NCI-H774 (cell line): ENCODE measurements at regions not wholly inside any gene's neighbourhood (a gene's known extent, or its start where the extent isn't known, plus 50 kb on each side); places are given as distances from the start of the nearest gene placed in this dataset.
"Not testable (repeated sequence)": the region's sequence is repeated elsewhere in the genome, so short reads cannot be mapped to it uniquely, and the experiment has no call there.

ENCODE experiments used
- DNase-seq: peaks from one replicate; lab custom pipeline; 2025; lab: John Stamatoyannopoulos, UW

DNA sequence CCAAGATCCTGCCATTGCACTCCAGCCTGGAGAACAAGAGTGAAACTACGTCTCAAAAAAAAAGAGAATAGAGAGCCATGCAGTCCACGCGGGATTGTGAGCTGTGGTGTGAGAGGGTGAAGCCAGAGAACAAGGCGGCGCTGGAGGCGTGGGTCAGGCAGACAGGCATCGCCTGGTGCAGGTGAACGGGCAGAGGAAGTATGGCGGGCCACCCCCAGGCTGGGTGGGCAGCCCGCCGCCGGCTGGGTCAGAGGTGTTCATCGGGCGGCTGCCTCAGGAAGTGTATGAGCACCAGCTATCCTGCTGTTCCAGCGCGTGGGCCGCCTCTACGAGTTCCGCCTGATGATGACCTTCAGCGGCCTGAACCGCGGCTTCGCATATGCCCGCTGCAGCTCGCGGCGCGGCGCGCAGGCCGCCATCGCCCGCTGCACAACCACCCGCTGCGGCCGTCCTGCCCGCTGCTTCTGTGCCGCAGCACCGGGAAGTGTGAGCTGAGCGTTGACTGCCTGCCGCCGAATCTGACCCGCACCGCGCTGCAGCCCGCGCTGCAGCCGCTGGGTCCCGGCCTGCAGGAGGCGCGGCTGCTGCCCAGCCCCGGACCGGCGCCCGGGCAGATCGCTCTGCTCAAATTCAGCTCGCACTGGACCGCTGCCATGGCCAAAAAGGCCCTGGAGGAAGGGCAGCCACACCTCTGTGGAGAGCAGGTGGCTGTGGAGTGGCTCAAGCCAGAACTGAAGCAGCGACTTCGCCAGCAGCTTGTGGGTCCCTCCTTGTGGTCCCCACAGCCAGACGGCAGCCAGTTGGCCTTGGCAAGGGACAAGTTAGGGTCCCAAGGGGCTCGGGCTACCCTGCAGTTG, 95.5 kb upstream of the PLEKHM1 start:
- DNase-seq: not testable (repeated sequence)

GRCh38 chr17:45586651-45586934, 96.1 kb upstream of the PLEKHM1 start:
- not testable (repeated sequence) for DNase-seq

DNA sequence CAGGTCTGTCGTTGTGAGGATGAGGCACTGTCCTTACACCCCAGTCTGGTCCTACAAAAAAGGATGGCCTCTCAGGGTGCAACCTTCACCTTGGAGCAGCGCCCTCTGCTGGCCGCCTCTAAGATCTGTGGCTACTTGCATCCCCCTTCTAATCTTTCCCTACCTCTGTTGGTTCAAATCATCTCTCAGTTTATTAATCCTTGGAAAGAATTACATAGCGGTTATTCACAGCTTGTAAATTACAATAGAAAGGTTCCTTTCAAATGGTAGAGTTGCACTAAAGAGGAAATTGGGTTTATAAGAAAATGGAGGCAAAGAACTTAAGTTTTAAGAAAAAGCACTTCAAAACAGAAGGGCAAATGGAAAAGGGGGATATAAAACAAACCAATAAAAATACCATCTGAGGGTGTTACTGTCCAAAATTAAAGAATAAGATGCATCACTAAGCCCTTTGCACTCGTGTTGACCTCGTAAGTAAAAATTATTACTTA, 102.0 kb upstream of the PLEKHM1 start:
- not testable (repeated sequence) for DNase-seq

- not testable (repeated sequence) for DNase-seq
These were observed 105.8 kb upstream of the PLEKHM1 start for GRCh38 chr17:45596347-45596746.

- DNase-seq: not testable (repeated sequence)
These were observed 109.8 kb upstream of the PLEKHM1 start for GRCh38 chr17:45600052-45601012.

DNA sequence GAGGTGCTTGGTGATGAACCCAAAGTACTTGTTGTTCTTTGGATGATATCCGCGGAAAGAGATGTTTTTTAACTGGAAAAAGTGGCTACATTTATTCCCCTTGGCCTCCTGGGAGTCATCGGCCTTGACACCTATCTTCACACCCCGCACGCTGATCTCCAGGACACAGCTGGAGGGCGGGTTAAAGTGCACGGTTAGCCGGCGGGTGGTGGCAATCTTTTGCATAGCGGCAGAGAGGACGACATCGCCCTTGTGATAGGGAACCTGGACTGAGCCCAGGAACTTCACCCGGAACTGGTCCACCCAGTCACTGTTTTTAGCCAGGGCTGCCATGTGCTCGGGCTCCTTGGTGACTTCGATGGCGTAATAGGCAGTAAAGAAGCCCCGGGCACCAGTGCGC, 110.5 kb upstream of the PLEKHM1 start:
- not testable (repeated sequence) for DNase-seq

DNA sequence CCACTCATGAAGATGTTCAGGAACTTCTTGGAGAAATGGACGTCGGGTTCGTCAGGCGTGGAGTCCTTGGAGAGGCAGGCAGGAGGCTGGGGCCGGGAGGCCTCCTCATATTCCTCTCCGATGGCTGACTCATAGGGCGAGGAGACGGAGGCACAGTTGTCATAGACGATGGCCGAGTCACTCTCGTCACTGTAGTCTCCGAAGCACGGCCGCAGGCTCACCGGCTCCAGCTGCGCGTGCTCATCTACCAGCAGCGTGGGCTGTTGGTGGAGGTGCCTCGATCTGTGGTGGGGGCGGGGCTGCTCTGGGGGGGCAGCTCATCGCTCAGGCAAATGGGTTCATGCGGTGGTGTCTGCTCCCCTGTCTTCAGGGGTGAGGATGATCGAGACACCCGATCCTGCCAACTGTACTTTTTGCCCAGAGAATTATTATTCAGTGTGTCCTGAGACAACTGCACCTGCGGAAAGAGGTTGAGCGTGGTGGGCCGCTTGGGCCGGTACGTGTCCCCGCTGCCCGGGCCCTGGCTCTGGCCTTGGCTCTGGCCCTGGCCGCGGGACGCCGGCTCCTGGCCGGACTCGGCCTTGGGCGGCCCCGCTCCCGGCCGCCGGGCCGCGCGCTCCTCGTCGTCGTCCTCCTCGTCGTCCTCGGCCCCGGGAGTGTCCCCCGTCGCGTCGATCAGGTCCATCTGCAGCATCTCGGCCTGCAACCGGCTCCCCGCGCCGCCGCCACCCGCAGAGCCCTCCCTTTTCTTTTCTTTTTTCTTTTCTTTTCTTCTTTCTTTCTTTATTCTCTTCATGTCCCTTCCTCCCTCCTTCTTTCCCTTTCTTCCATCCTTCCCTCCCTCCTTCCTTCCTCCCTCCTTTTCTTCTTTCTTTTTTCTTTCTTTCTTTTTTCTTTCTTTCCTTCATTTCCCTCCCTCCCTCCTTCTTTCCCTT, 111.4 kb upstream of the PLEKHM1 start:
- not testable (repeated sequence) for DNase-seq

- not testable (repeated sequence) for DNase-seq
These were observed 115.2 kb upstream of the PLEKHM1 start for GRCh38 chr17:45605751-45606150.

DNA sequence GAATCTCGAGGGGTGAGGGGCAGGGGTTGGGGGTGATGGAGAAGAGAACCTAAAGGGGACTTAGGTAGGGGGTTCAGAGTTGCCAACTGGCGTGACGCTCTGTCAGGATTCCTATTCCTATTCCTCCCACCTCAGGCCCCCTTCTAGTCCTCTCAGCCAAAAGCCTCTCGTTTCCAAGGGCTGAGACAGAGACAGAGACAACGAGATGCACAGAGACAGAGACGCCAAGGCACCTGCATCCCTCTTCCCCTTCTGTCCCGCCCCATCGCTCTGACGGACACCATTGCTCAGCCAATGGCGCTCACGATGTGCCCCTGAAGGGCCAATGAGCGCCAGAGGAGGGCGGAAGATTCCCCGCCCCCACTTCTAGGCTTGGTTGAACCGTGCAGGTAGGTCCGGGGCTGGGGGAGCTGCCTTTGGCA, 129.5 kb upstream of the PLEKHM1 start:
- not testable (repeated sequence) for DNase-seq

- DNase-seq: not testable (repeated sequence)
These were observed 129.9 kb upstream of the PLEKHM1 start for GRCh38 chr17:45620468-45620867.

- not testable (repeated sequence) for DNase-seq
These were observed 130.6 kb upstream of the PLEKHM1 start for GRCh38 chr17:45621087-45621486.

- DNase-seq: not testable (repeated sequence)
These were observed 131.8 kb upstream of the PLEKHM1 start for GRCh38 chr17:45622295-45622694.

- no peak for DNase-seq
These were observed 137.5 kb upstream of the PLEKHM1 start for GRCh38 chr17:45628019-45628418.

DNA sequence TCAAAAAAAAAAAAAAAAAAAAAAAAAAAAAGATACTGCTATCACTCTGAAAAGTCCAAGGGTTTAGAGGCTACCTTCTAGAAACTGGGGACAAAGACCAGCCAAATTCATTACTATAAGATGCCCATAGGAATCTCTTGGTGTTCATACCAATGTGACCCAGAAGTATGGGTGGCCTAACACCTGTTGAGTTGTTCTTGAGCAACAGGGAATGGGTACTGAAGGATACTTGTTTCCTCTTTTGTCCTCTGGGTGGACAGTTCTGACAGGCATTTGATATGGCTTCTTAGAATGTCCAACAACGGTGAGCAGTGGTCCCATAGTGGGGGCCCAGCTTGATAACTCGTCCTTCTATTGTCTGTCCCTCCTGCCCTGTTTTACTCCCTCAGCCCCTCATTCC, 141.4 kb upstream of the PLEKHM1 start:
- no peak for DNase-seq

DNA sequence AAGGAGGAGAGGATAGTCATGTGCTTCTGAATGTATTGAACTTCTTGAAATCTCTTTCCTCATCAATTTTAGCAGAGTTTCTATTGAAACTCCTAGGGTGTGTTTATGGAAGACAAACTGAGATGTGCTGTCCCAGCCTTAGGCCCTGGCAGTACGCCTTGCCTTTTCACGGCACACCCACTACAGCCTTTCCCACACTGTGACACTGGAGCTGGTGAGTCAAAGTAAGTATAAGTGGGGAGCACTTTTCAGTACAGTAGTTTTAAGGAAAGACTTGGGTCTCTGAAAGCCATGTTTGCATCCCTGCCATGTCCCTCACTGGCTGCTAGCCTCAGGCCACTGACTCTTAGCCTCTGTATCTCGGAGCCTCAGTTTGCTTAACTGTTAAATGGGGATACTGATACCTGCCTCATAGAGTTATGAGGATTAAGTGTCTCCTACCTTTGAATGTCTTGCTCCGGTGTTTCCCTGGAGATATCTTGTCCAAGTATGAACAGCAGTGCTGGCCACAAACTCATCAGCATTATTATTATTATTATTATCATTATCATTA, 144.7 kb upstream of the CRHR1 start:
- DNase-seq: no peak

- no peak for DNase-seq
These were observed 143.8 kb upstream of the CRHR1 start for GRCh38 chr17:45640141-45640850.

DNA sequence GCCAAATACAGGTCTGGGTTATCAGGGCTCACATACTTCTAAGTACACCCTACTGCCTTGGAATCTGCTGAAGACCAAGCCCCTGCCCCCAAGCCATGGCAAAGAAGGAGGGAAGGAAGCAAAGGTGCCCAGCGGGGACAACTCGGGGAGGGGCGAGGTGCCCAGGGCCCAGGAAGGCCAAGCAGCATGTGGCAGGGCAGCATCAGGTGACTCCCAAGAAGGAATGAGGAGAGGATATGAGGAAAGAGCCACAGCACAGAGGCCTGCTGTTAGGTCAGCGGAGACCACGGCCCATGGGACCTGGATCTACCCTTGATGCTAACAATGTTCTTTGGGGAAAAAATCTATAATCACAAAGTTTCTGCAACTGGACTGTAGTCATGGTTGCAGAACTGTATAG, 142.6 kb upstream of the CRHR1 start:
- no peak for DNase-seq

DNA sequence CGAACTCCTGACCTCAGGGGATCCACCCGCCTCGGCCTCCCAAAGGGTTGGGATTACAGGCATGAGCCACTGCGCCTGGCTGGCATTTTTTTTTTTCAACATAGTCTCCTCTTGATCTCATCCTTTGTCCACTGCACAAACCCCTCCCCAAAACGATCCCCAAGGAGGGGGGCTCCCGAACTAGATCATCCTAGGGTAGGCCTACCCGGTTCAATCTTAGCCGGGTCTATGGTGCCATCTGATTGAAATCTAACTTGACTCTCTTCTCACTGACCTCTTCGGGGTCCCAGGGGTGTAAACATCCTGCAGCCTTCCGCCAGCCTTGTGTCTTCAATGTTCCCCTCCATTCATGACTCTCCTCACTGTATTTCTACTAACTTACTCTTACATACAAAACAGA, 140.5 kb upstream of the CRHR1 start:
- DNase-seq: no peak

DNA sequence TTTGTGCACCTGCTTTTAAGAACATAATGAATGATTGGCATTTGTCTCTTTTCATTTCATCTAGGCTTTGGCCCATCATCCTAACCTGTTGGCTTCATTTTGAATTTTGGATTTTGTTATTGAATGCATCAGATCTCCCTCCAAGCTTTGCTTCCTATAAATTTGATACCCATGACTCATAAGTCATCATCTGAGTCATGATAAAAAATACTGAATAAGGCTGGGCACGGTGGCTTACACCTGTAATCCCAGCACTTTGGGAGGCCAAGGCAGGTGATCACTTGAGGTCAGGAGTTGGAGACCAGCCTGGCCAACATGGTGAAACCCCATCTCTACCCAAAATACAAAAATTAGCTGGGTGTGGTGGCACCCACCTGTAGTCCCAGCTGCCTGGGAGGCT, 139.5 kb upstream of the CRHR1 start:
- not testable (repeated sequence) for DNase-seq

GRCh38 chr17:45645330-45645729, 138.8 kb upstream of the CRHR1 start:
- DNase-seq: no peak
